Middle frontal gyrus (tissue), 1 donor: ENCODE measurements at regions not wholly inside any gene's neighbourhood (a gene's known extent, or its start where the extent isn't known, plus 50 kb on each side); places are given as distances from the start of the nearest gene placed in this dataset.
"Not testable (repeated sequence)": the region's sequence is repeated elsewhere in the genome, so short reads cannot be mapped to it uniquely, and the experiment has no call there.

ENCODE experiments used
- DNase-seq: peaks from one replicate; pipeline ENCODE4 v3.0.0-alpha.2; 2015; ENCODE audit warnings: low spot score; ENCODE audit errors: extremely low spot score

GRCh38 chr2:182477774-182478173, 50.9 kb upstream of the PDE1A start:
- no peak for DNase-seq

DNA sequence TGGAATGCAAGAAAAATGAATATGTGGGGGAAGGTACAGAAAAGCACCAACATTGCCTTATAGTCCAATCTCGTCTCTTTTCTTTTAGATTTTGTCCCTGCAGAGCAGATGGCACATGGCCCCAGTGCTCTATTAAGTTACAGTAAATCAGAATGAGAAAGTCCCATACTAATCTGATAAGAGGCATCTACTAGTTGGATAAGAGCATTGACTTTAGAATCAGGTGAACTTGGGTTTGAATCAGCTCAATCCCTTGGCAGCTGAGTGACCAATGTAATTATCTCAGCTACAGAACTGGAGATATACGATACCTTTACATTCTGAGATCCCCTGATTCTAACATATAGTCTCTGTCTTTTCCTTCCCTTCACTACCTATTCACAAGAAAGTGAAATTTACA, 54.8 kb upstream of the PDE1A start:
- no peak for DNase-seq

DNA sequence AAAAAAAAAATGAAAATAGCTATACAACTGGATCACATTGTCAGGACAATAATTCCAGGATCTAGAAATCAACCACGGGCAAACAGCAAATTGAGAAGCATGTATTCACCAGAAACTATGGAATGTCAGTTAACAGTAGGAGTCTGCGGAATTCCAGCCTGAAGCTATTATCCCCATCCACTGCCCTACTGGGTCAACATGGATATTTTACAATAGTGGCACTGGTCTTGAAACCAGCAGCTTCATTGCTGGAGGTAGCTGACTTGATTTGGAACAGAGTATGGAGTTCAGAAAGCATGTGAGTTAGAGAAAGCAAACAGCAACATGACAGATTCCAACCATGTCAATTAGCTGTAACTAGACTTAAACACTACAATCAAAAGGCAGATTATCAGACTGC, 55.7 kb upstream of the PDE1A start:
- DNase-seq, result no peak

- no peak for DNase-seq
These were observed 69.8 kb upstream of the PDE1A start for GRCh38 chr2:182496596-182496995.

- DNase-seq, result no peak
These were observed 73.1 kb upstream of the PDE1A start for GRCh38 chr2:182499706-182500470.

GRCh38 chr2:182503886-182504285, 77.0 kb upstream of the PDE1A start:
- DNase-seq, result no peak

DNA sequence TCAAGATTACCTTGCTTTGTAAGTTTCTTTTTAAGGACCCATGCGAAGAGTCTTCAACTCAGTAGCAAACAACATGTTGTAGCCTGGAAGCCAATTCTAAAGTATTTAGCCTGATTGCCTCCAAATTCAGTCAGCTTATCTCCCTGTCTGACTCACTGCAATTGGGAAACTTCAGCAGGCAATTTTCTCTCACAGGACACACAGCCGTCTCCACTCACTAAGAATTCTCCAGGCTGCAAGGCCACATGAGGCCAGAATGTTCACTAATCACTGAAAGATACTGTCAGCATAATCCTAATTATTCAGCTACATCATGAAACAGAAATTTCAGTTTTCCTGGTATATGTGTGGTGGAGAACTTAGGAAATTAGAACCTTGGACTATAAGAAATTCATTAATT, 78.1 kb upstream of the PDE1A start:
- DNase-seq, result no peak

DNA sequence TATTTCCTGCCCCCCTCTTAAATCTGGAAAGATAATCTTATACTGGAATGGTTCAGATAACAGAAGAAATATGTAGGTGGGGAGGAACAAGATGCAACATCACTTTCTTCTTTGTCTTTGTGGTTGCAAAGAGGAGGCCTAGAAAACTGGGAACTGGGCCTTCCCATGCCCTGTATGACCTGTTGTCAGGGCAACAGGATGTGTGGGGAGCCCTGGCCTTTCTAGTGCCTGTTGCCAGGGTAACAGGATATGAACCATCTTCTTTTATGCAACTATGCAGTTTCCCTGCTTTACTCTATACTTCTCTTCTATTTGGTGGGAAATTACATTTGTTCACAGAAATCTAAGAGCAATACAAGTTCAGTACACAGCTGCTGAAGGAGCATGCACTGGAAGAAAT, 79.8 kb upstream of the PDE1A start:
- no peak for DNase-seq

- not testable (repeated sequence) for DNase-seq
These were observed 81.7 kb upstream of the PDE1A start for GRCh38 chr2:182508583-182508982.

GRCh38 chr2:182509216-182509615, 82.4 kb upstream of the PDE1A start:
- DNase-seq, result no peak

- DNase-seq, result no peak
These were observed 94.9 kb upstream of the PDE1A start for GRCh38 chr2:182521453-182522404.

DNA sequence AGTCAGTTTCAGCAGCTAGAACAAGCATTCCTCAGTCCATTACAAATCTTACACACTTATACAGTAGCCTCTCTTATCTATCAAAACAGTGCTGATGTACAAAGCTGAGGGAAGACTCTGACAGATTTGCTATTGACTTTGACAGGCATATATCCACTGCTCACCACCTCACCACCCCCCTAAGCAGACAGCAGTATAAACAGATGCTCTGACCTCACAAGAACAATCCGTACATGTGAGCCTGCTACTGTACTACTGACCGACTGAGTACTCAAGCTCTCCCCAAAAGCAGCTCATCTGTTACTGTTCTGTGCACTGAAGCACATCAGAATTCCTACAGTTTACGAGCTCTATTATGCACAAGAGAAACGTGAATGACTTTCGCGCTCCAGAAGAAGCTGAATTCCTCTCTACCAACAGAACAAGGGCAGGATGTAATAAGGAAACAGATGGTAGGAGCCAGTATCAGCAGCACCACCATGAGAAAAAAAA, 95.6 kb upstream of the PDE1A start:
- DNase-seq, result peak; percentile 5

DNA sequence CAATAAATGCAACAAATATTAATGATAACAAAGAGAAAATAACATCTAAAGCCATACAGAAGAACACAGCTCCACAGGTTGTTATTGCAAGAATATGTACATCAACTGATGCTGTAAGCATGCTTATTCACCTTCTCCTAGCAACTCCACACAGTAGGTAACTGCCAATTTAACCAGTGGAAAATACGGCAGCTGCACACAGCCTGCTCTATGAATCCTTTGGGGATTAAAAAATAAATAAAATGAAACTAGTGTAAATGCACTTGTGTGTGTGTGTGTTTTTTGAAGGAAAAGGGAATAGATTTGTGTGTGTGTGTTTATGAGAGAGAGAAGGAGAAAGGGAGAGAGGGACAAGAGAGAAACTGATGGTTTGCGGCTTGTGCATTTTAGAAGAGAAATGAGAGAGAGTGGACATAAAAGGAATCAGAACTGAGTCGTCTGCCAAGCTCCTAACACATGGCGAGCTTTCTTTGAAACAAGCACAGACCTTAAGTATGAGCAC, 96.2 kb upstream of the PDE1A start:
- peak; percentile 6 for DNase-seq

GRCh38 chr2:182530636-182531035, 103.8 kb upstream of the PDE1A start:
- DNase-seq, result no peak

GRCh38 chr2:182540252-182540651, 113.4 kb upstream of the PDE1A start:
- no peak for DNase-seq

DNA sequence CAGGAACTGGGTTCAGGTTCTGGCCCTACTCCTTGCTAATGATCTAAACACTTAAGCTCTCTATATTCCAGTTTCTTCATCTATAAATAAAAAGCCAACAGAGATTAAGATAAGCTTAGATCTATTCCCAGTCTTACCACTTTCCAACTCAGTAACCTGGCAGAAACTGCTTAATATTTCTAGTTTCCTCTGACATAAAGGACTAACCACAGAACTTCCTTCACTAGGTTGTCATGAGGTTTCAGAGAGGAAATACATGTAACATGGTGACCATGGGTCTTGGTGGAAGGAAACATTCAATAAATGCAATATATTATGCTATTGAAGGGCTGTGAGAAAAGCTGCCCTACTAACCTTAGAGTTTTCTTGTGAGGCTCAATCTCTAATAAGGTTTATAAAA, 114.4 kb upstream of the PDE1A start:
- DNase-seq, result no peak

- DNase-seq, result no peak
These were observed 115.8 kb upstream of the PDE1A start for GRCh38 chr2:182542501-182543258.

DNA sequence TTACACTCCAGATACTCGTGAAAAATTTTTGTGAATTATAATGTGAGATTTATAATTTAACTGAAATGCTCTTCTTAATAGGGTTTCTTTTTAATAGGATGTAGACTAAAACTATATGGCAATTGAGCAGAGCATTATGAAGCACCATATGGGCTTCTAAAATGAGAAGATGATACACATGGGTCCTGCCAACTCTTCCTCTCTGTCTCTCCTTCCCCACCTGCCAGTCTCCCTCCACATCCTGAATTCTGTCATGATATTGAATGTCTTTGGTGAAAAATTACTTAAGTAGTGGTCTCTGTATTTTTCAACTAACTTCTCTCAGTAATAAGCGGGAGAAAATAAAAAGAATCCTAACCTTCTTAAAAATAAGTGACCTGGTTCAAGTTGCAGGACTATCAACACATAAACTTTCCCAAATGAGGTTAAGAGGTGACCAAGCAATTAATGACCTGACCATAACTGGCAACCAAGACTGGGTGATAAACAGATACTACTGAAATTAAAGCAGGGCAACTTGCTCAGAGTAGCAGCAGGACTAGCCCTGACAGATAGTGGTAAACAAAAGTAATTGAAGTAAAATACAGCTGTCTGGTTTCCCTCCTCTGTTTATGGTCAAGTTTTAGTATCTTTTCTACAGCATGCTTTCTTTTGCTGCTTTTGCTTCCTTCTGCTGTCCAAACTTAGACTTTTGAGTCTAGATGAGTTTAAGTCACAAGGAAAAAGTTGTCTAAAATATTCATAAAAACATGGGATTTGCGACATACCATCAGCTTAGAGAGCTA, 117.1 kb upstream of the PDE1A start:
- DNase-seq, result no peak

- DNase-seq, result no peak
These were observed 118.8 kb upstream of the PDE1A start for GRCh38 chr2:182545420-182546167.
